ENCODE measurements at regions not wholly inside any gene's neighbourhood (a gene's known extent, or its start where the extent isn't known, plus 50 kb on each side); places are given as distances from the start of the nearest gene placed in this dataset.

- TF ChIP-seq CTCF (IDR thresholded peaks at IDR 0.05), result no peak
- no peak for TF ChIP-seq EP300 (IDR thresholded peaks at IDR 0.05)
- no peak for TF ChIP-seq POLR2A (IDR thresholded peaks at IDR 0.05; ENCODE audit: low read depth)
- TF ChIP-seq POLR2AphosphoS5 (IDR thresholded peaks at IDR 0.05), result no peak
Observed at GRCh38 chr6:81237226-81237625, 515.3 kb downstream of the TENT5A start.

All from esophagus muscularis mucosa (tissue), 4 donors.